GM18868 (cell line): ENCODE measurements at regions not wholly inside any gene's neighbourhood (a gene's known extent, or its start where the extent isn't known, plus 50 kb on each side); places are given as distances from the start of the nearest gene placed in this dataset.
"Not testable (repeated sequence)": the region's sequence is repeated elsewhere in the genome, so short reads cannot be mapped to it uniquely, and the experiment has no call there.

Source experiments
- ATAC-seq: cut with Tn5 transposase; IDR thresholded peaks from one replicate; pipeline ENCODE4 v1.9.1; 2021; ENCODE audit warnings: mild to moderate bottlenecking, moderate library complexity; ENCODE audit not compliant: unreplicated experiment

DNA sequence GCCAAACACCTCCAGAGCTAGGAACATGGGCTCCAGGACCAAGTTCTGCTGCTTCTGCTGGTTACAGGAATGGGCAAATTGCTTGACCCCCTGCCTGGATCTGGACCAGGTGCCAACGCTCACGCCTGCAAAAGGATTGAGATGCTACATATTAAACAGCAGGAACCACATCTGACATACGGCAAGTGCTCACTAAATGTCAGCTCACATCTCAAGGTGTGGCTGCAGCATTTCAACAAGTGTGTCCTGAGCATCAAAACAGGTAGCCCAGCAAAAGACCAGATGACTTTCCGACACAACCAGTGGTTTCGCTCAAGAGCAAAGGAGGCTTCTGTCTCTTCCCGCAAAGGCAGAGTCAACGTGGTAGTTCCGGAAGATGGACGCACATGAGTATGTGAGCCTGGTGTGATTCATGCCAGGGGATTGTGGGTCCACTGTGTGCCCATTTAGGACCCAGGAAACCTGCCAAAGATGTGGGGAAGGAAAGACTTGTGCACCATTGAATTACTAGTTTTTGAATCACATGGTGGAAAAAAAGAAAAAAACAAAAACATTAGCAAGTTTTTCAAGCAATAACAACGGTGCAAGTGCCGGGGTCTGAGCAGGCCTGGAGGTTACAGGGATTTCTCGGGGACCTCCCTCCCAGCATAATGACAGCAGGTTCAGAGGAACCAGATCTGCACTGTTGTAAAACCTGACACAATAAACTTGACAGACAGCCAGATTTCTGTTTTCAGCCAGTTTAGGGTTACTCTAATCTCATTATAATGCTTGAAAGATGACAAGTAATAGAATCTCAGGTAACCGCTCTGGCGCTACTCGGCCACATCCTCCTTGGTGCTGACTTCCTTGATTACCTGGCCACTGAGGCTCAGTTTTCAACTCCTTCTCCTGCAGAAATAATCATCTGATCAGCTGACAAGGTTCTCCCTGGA is 77.9 kb downstream of the SOX1 start:
- ATAC-seq: no peak

DNA sequence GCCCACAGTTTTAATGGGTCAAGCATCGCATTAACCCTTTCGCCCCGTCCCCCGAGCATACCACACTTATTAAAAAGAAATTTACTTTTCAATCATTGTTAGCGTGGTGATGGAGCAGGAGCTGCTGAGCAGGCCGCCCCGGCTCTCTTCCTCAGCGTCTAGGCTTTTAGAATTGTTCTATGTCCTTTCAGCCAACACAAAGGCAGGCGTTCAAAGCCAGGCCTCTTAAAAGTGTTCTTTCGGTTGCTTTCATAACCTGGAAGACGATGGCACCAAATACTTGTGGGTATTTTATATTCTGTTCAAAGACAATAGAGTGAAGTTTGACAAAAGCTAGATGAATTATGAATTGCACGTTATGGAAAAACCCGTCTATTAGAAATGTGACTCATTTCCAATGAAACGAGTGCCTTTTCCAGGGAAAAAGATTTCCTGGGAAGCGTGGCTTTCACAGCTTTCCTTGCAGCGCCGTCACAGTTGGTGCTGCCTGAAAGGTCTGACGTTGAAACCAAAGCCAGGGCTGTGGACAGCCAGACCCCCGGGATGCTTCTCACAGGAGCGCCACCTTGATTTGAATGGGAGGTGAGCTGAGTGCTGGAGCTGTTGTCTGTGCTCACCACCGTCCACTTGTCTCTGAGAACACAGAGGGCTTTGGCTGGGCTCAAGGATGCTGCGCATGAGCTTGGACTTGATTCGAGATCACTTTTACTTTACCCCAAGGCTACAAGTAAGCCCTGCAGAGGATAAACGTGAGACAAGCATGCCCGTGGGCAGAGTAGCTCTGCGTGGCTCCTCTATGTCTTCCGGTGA is 78.8 kb downstream of the SOX1 start:
- ATAC-seq: no peak

DNA sequence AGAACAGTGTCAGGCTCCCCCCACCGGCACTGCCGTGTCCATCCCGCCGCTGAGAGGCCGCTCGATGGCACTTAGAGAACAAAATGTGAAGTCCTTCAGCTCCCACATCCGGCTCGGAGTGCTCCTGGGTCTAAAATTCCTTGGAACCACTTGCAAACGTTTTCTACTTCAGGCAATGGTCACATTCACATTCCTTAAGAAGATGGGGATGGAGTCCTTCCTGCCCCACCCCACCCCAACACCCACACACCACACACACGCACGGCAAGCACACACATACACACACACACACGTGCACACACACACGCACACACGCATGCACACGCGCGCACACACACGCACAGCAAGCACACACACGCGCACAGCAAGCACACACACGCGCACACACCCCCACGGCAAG is 83.4 kb downstream of the SOX1 start:
- no peak for ATAC-seq

DNA sequence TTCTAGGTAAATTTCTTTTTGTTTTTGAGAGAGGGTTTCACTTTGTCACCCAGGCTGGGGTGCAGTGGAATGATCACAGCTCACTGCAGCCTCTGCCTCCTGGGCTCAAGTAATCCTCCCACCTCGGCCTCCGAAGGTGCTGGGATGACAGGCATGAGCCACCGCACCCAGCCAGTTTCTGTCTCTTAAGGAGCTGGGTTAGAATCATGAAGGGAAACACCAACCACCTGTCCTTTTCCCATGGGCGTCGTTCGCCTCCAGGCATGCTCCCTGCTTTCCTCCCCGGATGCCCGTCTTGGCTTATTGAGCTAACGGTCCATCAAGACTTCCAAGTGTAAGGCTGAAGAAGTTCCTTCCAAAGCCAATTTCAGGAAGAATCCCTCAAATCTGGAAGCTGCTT is 85.9 kb downstream of the SOX1 start:
- ATAC-seq: no peak

DNA sequence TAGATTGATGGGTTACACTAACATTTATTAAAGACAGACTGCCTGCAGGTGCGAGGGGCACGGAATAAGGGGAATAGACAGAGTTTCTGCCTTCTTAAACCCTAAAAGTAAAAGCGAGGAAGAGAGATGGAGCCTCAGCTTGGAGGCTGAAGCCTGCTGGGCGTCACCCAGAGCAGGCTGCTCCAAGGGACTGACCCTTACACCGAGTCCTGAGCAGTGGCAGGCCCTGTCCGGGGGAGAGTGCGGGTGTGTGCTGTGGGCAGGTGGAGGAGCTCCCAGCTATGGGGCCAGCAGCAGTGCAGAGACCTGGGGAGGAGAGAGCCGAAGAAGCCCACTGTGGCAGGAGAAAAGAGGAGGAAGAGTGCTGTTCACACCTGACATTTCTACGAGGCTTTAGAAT is 86.4 kb downstream of the SOX1 start:
- no peak for ATAC-seq

DNA sequence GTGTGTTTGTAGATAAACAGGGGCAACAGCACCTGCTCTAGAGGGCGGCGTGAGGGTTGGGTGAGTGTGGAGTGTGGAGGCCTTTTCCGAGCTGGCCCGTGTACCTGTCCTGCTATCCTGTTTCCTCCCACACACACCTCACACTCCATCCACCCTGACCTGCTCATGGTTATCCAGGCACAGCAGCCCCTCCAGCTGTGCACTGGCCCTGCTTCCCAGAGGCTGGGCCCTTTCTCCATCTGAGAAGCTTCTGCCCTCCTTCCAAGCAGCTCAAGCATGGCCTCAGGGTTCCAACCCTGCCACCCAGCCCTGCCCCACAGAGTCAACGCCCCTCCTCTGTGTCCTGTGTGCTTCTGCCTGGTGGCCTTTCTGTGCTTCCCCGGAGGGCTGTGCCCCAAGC is 86.9 kb downstream of the SOX1 start:
- ATAC-seq: no peak

DNA sequence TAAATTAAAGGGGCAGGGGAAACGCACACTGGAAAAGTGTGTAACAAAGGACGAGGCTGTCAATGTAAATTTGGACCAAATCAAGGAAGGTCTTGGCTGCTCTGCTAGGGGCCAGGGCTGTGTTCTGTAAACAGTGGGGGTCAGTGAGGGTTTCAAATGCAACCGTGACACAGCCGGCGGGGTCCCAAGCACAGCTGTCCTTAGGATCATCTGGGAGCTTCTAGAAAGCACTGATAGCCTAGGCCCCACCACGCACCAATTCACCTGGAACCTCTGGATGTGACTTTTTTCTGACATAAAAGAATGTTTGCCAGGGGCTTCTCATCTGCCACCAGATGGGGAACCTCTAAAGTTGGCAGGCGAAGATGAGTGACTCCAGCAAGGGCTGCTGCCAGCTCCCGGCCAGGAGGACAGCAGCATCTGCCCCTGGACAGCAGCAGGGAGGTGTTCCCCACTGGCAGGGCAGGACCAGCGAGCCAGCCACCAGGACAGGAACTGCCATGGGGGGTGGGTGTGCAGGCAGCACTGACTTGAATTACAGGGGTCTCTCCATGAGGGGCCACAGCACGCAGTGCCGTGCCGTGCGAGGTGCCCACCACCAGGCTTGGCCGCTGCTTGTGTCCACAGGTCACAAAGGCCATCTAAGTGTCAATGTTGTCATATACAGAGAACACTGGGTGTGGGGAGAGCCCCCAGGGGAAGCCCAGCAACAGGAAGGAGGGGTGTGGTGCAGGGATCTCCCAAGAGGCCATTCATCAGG is 87.5 kb downstream of the SOX1 start:
- no peak for ATAC-seq

DNA sequence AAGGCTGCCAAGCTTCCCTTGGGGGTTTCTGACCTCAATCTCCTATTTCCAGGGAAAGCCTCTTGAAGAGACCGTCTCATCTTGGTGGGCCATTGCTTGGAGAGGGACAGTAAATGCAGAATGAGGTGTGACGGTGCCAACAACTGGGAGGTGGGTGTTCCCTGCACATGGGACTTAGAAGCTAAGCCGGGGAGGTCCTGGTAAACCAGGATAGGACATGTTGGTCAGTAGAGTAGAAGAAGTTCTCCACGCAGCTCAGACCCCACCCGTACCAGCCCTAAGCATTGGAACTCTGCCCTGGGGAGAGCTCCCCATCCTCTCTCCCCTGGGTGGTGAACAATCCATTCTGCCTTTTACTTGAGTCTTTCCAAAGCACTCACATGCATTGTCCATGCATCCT is 92.0 kb downstream of the SOX1 start:
- ATAC-seq: no peak

DNA sequence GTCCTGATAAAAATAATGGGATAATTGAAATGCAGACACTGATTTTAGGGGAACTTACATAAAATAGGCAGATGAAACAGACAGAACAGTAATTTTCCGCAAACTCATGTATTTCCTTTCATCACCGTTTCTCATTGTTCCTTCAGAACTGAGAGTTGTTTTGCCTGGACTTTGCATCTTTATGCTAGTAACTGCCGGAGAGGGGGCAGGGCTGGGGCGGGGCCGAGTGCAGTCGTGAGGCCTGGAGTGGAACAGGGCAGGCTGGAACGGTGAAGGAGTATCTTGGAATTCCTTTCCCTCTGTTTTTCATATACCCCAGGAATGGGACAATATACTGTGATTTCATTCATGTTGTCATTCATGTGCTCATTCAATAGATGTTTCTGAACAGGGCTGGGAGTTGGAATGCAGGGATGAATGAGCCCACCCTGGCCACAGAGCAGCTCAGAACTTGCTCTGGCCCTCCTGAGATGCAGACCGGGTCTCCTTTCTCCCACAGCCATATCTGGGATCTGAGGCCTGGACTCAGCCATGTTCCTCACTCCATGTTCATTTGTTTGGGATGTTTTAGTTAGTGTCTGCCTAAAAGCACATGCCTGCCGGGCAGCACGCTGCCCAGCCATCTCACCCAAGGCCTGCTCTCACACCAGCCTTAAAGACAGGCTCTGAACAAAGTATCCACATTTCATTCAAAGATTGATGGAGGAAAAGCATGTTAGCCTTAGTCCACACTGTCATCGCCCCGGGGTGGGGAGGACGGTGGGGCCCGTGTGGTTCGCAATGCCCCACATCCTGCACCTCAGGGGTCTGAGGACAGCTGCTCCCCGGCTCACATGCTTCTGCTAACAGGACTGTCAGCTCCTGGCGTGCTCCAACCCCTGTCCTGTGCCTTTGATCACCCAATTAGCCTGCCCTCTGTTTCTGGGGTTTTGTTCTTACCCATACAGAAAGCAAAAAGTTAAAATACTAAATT is 92.9 kb downstream of the SOX1 start:
- no peak for ATAC-seq

DNA sequence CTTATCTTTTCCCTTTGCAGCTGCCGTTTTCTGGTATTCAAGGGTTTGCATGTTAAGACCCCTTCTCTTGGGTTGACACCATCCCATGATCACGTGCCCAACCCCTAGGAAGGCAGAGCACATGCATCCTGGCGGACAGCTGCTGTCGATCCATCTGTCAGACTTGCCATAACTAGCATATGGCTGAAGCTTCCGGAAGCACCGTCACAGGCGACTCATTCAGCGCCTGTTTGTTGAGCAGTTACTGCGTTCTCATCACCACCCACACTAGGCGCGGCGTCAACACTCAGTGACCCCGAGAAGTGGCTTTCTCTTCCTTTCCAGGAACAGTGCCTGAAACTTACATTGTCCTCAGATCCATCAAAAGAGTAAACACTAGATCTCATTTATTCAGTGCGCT is 93.6 kb downstream of the SOX1 start:
- ATAC-seq: no peak

DNA sequence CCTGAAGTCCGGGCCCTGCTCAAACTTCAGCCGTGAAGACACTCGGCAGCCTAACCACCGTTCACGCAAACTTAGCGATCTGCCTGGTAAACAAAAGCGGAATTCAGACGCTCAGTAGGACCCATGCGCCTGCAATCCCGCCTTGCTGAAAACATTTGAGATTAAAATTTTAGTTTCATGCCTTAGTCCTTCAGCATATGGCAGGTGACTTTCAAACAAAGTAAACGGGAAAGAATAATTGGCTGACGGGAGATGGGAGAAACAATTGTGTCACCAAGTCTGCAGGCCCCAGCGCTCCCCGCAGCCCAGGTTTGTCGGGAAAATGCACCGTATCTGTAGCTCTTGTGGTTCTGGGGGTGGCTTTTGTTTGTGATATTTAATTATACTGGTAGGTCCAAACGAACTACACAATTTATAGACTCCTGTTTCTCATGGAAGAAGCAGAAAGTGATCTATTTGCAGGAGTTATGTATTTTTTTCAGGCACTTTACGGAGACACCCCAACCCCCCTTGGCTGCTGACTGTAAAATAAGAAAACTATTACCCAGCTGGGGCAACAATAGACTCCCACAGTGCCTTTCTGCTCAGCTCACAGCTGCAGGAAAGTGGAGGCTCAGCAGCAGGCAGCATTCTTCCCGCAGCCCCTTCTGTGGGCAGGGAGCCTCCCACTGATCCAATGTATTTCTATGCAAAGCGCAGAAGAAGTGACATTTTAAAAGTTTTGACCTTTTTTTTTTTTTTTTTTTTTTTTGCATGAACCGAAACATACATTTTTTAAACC is 94.8 kb downstream of the SOX1 start:
- ATAC-seq: no peak

DNA sequence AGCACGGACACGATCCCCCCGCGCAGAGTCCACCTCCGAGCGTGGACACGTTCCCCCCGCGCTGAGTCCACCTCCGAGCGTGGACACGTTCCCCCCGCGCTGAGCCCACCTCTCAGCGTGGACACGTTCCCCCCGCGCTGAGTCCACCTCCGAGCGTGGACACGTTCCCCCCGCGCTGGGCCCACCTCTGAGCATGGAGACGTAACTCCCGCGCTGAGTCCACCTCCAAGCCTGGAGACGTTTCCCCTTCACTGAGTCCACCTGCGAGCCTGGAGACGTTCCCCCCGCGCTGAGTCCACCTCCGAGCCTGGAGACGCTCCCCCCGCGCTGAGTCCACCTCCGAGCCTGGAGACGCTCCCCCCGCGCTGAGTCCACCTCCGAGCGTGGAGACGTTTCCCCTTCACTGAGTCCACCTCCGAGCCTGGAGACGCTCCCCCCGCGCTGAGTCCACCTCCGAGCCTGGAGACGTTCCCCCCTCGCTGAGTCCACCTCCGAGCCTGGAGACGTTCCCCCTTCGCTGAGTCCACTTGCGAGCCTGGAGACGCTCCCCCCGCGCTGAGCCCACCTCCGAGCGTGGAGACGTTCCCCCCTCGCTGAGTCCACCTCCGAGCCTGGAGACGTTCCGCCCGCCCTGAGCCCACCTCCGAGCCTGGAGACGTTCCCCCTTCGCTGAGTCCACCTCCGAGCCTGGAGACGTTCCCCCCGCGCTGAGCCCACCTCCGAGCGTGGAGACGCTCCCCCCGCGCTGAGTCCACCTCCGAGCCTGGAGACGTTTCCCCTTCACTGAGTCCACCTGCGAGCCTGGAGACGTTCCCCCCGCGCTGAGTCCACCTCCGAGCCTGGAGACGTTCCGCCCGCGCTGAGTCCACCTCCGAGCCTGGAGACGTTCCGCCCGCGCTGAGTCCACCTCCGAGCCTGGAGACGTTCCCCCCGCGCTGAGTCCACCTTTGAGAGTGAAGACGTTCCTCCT is 97.0 kb downstream of the SOX1 start:
- not testable (repeated sequence) for ATAC-seq

DNA sequence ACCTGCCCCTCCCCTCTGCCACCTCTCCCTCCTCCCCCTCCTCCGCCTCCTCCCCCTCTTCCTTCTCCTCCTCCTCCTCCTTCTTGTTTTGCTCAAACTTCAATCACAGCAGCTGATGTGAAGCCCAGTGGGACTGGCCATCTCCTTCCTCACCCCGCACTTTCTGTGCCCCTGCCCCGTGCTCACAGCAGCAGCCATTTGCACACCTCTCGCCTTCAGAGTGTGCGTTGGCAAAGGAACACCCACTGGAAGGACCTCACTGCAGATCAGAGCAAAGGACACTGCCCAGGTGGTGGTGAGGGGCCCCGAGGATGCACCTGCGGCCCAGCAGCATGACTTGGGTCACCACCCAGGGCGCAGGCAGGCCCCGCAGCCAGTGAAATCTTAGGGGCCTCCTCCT is 98.8 kb downstream of the SOX1 start:
- no peak for ATAC-seq

DNA sequence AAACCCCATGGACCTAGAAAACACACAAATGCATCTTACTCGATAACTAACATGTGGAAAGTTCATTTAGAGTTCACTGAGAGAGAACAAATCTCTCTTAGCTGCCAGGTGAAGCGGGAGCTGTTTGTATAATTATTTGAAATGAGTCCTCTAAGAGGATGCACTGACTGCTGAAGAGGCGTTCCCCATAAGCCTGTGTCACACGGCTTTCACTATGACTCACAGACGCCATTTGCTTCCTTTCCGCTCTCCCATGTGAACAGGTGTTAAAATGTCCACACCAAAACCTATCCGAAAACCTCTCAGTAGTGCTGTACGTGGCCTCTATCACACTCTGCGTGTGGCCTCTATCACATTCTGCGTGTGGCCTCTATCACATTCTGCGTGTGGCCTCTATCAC is 101.8 kb downstream of the SOX1 start:
- no peak for ATAC-seq

DNA sequence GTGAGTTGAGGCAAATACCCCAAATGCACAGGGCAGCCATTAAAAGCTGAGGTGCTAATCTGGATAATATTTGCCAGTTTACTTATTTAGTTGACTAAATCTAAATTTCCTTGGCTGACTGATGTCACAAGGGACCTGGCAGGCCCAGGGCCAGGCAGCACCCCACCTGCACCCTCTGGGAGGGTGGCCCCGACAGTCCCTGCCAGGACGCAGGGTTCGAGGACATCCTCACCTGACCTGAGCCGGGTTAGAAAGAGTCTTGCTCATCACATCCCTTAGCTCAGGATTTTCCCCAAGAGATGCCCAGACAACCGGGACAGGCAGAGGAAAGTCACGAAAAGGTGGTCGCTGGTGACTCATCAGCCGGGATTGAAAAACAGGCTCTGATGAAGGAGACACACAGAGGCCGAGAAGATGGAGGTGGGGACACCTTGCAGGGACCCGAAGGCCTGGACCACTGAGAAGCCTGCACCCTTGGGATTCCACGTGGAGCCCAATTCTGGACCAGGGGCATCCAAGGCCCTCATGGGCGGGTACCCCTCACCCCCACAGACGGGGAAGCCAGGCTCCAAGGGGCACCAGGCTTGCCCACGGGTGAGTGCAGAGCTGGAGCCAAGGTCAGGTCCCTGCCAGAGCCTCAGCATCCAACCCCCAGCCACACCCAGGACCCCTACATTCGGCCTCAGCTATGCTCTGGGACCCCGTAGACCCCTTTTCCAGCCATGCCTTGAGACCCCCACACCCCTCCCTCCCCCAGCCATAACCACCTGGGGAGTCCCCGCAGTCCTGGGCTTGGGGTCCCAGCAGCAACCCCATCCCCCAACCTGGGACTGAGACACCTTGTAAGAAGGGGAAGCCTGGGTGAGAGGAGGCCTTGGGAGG is 103.2 kb downstream of the SOX1 start:
- ATAC-seq: no peak

DNA sequence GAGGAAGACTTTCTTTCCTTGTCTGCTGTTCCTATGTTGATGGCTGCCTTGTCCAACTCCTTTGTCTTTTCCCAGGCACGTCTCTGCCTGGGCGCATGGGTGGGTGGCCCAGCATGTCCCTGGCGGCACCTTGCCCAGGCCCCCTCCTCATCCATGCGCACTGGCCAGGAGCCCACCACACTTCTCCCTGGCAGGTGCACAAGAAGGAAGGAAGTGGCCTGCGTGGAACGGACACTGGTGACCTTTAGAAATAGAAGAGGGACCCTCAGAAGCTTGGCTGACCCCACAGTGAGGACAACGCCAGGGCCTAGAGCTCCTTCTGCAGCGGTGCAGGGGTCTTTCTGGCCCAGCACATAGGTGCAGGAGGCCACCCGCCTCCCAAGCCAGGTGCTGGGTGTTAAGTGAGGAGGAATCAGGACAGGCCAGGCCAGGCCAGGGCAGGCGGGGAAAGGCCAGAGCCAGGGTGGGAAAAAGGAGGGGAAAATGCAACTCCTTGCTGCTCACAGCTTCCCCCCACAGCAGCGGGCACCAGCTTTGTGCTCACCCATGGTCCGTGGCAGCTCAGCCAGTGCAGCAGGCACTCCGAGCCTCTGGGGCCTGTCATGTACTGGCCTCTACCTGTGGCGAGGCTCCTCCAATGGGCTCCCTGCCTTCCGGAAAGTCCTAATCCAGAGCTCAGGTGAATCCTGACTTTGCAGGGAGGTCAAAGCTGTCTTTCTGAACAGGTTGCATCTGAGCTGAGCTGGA is 104.0 kb downstream of the SOX1 start:
- no peak for ATAC-seq

DNA sequence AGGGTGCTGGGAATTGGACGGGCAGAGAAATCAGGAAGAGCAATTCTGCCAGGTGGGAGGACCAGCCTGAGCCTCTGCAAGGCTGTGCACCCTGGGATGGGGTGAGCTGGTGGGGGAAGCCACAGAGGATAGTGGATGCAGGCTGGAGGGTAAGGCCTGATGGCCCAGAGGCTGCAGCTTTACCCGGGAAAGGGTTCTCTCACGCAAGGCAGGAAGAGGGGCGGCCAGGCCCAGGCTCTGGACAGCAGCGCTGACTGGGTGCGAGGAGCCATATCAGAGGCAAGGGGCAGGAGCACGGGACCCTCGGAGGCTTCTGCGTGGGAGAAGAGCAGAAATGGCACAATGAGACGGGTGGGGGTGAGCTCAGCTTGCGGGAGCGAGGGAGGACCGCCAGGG is 104.6 kb downstream of the SOX1 start:
- no peak for ATAC-seq
